GM12878 (cell line): ENCODE measurements at regions not wholly inside any gene's neighbourhood (a gene's known extent, or its start where the extent isn't known, plus 50 kb on each side); places are given as distances from the start of the nearest gene placed in this dataset.

ENCODE experiments used
- ATF2 ChIP-seq: IDR thresholded peaks from 2 replicates; pipeline ENCODE4 v1.6.1; 2012; ENCODE audit warnings: low read length, inconsistent platforms
- CEBPZ ChIP-seq: fragments of 150-350 bp; IDR thresholded peaks from 2 replicates; pipeline ENCODE4 v1.6.1; 2016; ENCODE audit warnings: low read depth, low read length
- FOXM1 ChIP-seq: IDR thresholded peaks from 2 replicates; pipeline ENCODE4 v1.6.1; 2012; ENCODE audit warnings: low read depth, mild to moderate bottlenecking, inconsistent platforms, low read length, moderate library complexity
- MYB ChIP-seq: fragments of 150-350 bp; IDR thresholded peaks from 2 replicates; pipeline ENCODE4 v1.6.1; 2014; ENCODE audit warnings: mild to moderate bottlenecking, low read depth, low read length, borderline replicate concordance
- RB1 ChIP-seq: fragments of 450-650 bp; formaldehyde crosslinking; IDR thresholded peaks from 2 replicates; pipeline ENCODE4 v1.6.1; 2017; ENCODE audit warnings: mild to moderate bottlenecking, borderline replicate concordance
- SMAD1 ChIP-seq: fragments of 450-650 bp; IDR thresholded peaks from 2 replicates; pipeline ENCODE4 v1.6.1; 2018; ENCODE audit warnings: mild to moderate bottlenecking, low read depth; ENCODE audit not compliant: partially characterized antibody
- SMAD5 ChIP-seq: IDR thresholded peaks from 2 replicates; pipeline ENCODE4 v1.6.1; 2016; ENCODE audit warnings: antibody characterized with exemption, low read depth

- TF ChIP-seq RB1 (peak; percentile 25; the same call in 1 of the 2 replicates), MYB (no peak), CEBPZ (no peak), FOXM1 (no peak), ATF2 (no peak), SMAD1 (no peak), SMAD5 (no peak)
Observed at GRCh38 chr3:117997201-117998049, 1037.2 kb downstream of the IGSF11 start (continued).
